SK-N-SH treated with all-trans-retinoic acid at 6 μM for 48 hours (cell line): ENCODE measurements at regions not wholly inside any gene's neighbourhood (a gene's known extent, or its start where the extent isn't known, plus 50 kb on each side); places are given as distances from the start of the nearest gene placed in this dataset.
A peak's percentile ranks its signal among the peaks of the same experiment; 100 is the strongest.

Experiments used
- ATAC-seq: fragments of 200-7000 bp; cut with Tn5 transposase; 3 replicates; pipeline ENCODE4 v1.9.1; 2020; ENCODE audit warnings: mild to moderate bottlenecking, moderate library complexity
- ARNTL ChIP-seq: fragments of 450-650 bp; formaldehyde crosslinking; IDR thresholded peaks from 2 replicates; pipeline ENCODE4 v1.5.0; 2020; ENCODE audit warnings: low read depth, mild to moderate bottlenecking, moderate library complexity, borderline replicate concordance
- BACH2 ChIP-seq: fragments of 250-450 bp; sonication (Bioruptor Pico); IDR thresholded peaks from 2 replicates; pipeline ENCODE4 v1.9.0; 2021; ENCODE audit warnings: mild to moderate bottlenecking, borderline replicate concordance
- CSDC2 ChIP-seq: fragments of 250-450 bp; sonication (Bioruptor Pico); IDR thresholded peaks from 2 replicates; pipeline ENCODE4 v1.5.0; 2020; ENCODE audit warnings: mild to moderate bottlenecking, moderate library complexity
- CSRNP3 ChIP-seq: fragments of 250-450 bp; sonication (Bioruptor Pico); IDR thresholded peaks from 2 replicates; pipeline ENCODE4 v1.5.1; 2021; ENCODE audit warnings: mild to moderate bottlenecking, moderate library complexity
- ESRRG ChIP-seq: fragments of 250-450 bp; sonication (Bioruptor Pico); IDR thresholded peaks from 2 replicates; pipeline ENCODE4 v1.6.1; 2021; ENCODE audit warnings: mild to moderate bottlenecking
- GLIS3 ChIP-seq: fragments of 250-450 bp; sonication (Bioruptor Pico); IDR thresholded peaks from 2 replicates; pipeline ENCODE4 v1.5.0; 2020; ENCODE audit warnings: mild to moderate bottlenecking, moderate library complexity
- ISL1 ChIP-seq: fragments of 250-450 bp; sonication (Bioruptor Pico); IDR thresholded peaks from 2 replicates; pipeline ENCODE4 v2.1.2; 2022; ENCODE audit warnings: mild to moderate bottlenecking, moderate library complexity
- PPARA ChIP-seq: fragments of 250-450 bp; sonication (Bioruptor Pico); IDR thresholded peaks from 2 replicates; pipeline ENCODE4 v1.5.0; 2020; ENCODE audit warnings: mild to moderate bottlenecking, borderline replicate concordance
- RARB ChIP-seq: fragments of 250-450 bp; sonication (Bioruptor Pico); IDR thresholded peaks from 2 replicates; pipeline ENCODE4 v1.8.0; 2021; ENCODE audit warnings: mild to moderate bottlenecking, moderate library complexity
- TCF4 ChIP-seq: fragments of 250-450 bp; sonication (Bioruptor Pico); IDR thresholded peaks from 2 replicates; pipeline ENCODE4 v1.8.0; 2021; ENCODE audit warnings: mild to moderate bottlenecking, moderate library complexity, borderline replicate concordance
- TOX ChIP-seq: fragments of 250-450 bp; sonication (Bioruptor Pico); IDR thresholded peaks from 2 replicates; pipeline ENCODE4 v1.8.0; 2021; ENCODE audit warnings: mild to moderate bottlenecking, moderate library complexity, borderline replicate concordance
- TSHZ2 ChIP-seq: fragments of 250-450 bp; sonication (Bioruptor Pico); IDR thresholded peaks from 2 replicates; pipeline ENCODE4 v1.5.0; 2020; ENCODE audit warnings: mild to moderate bottlenecking, moderate library complexity
- ZC3H10 ChIP-seq: fragments of 250-450 bp; sonication (Bioruptor Pico); IDR thresholded peaks from 2 replicates; pipeline ENCODE4 v1.5.1; 2021; ENCODE audit warnings: mild to moderate bottlenecking, moderate library complexity
- ZFP3 ChIP-seq: fragments of 250-450 bp; sonication (Bioruptor Pico); IDR thresholded peaks from 2 replicates; pipeline ENCODE4 v1.5.0; 2020; ENCODE audit warnings: mild to moderate bottlenecking, moderate library complexity
- ZNF565 ChIP-seq: fragments of 450-650 bp; formaldehyde crosslinking; conservative IDR thresholded peaks from 2 replicates; pipeline ENCODE4 v1.5.0; 2020; ENCODE audit warnings: low read depth, mild to moderate bottlenecking, moderate library complexity
- ZNF70 ChIP-seq: fragments of 450-650 bp; formaldehyde crosslinking; IDR thresholded peaks from 2 replicates; pipeline ENCODE4 v1.5.0; 2020; ENCODE audit warnings: mild to moderate bottlenecking, moderate library complexity
- TF ChIP-seq, protein P1 (sequence below): fragments of 250-450 bp; sonication (Bioruptor Pico); IDR thresholded peaks from 2 replicates; pipeline ENCODE4 v1.8.0; 2021; ENCODE audit warnings: low read depth, mild to moderate bottlenecking, moderate library complexity, borderline replicate concordance

- TF ChIP-seq ZNF70 (CRISPR knock-in tag) (no peak), ZC3H10 (CRISPR knock-in tag) (no peak), CSDC2 (no peak), ZFP3 (no peak), PPARA (CRISPR knock-in tag) (no peak), ISL1 (CRISPR knock-in tag) (no peak), ZNF565 (CRISPR knock-in tag) (no peak), TOX (CRISPR knock-in tag) (no peak), ESRRG (no peak), BACH2 (no peak), CSRNP3 (CRISPR knock-in tag) (no peak)
- TF ChIP-seq, protein P1, sequence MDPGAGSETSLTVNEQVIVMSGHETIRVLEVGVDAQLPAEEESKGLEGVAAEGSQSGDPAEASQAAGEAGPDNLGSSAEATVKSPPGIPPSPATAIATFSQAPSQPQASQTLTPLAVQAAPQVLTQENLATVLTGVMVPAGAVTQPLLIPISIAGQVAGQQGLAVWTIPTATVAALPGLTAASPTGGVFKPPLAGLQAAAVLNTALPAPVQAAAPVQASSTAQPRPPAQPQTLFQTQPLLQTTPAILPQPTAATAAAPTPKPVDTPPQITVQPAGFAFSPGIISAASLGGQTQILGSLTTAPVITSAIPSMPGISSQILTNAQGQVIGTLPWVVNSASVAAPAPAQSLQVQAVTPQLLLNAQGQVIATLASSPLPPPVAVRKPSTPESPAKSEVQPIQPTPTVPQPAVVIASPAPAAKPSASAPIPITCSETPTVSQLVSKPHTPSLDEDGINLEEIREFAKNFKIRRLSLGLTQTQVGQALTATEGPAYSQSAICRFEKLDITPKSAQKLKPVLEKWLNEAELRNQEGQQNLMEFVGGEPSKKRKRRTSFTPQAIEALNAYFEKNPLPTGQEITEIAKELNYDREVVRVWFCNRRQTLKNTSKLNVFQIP: no peak
- no peak for ATAC-seq
Observed at GRCh38 chr5:108433600-108433999, 51.7 kb upstream of the FBXL17 start.

DNA sequence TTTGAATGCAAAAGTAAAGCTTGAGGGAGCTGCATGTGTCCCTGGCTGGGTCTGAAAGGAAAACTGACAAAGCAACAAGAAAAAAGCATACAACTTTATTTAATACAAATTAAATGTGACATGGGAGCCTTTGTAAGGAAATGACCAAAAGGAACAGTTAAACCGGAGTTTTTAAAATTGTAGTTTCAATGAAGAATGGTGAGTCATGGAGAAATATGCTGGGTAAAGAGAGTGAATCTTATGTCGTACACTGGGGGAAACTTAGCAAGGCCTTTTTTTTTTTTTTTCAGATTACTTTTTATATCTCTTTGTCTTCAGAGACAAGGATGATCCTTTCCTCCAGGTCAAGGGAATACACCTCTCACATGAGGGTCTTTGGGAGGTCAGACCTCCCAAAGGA is 50.1 kb upstream of the FBXL17 start:
- TF ChIP-seq TOX (CRISPR knock-in tag): no peak
- no peak for TF ChIP-seq ZNF70 (CRISPR knock-in tag)
- TF ChIP-seq RARB (CRISPR knock-in tag): no peak
- TF ChIP-seq CSRNP3 (CRISPR knock-in tag): no peak
- no peak for TF ChIP-seq ISL1 (CRISPR knock-in tag)
- TF ChIP-seq TCF4 (CRISPR knock-in tag): no peak
- no peak for TF ChIP-seq TSHZ2 (CRISPR knock-in tag)
- no peak for TF ChIP-seq CSDC2
- TF ChIP-seq ARNTL: no peak
- TF ChIP-seq ESRRG: no peak
- TF ChIP-seq, protein P1: no peak
- no peak for TF ChIP-seq BACH2
- TF ChIP-seq GLIS3 (CRISPR knock-in tag): no peak
- peak; percentile 81 for ATAC-seq
